GM18867 (cell line): ENCODE measurements at regions not wholly inside any gene's neighbourhood (a gene's known extent, or its start where the extent isn't known, plus 50 kb on each side); places are given as distances from the start of the nearest gene placed in this dataset.
"Not testable (repeated sequence)": the region's sequence is repeated elsewhere in the genome, so short reads cannot be mapped to it uniquely, and the experiment has no call there.

ENCODE experiments used
- ATAC-seq: cut with Tn5 transposase; IDR thresholded peaks from one replicate; pipeline ENCODE4 v1.9.1; 2021; ENCODE audit warnings: mild to moderate bottlenecking, moderate library complexity; ENCODE audit not compliant: unreplicated experiment

GRCh38 chr11:42412590-42412989 is 899.2 kb upstream of the API5 start:
- ATAC-seq: no peak

GRCh38 chr11:42417691-42418090 is 894.1 kb upstream of the API5 start:
- no peak for ATAC-seq

GRCh38 chr11:42422090-42422489 is 889.7 kb upstream of the API5 start:
- no peak for ATAC-seq

GRCh38 chr11:42434911-42435310 is 876.9 kb upstream of the API5 start:
- not testable (repeated sequence) for ATAC-seq

- ATAC-seq: no peak
These were observed 867.4 kb upstream of the API5 start for GRCh38 chr11:42444406-42444805.

- ATAC-seq: no peak
These were observed 849.1 kb upstream of the API5 start for GRCh38 chr11:42462558-42463310.

- ATAC-seq: no peak
These were observed 846.2 kb upstream of the API5 start for GRCh38 chr11:42465623-42466022.

- ATAC-seq: no peak
These were observed 838.7 kb upstream of the API5 start for GRCh38 chr11:42473106-42473505.

- no peak for ATAC-seq
These were observed 829.0 kb upstream of the API5 start for GRCh38 chr11:42482822-42483221.

GRCh38 chr11:42490506-42490905 is 821.3 kb upstream of the API5 start:
- ATAC-seq: no peak

- ATAC-seq: no peak
These were observed 817.3 kb upstream of the API5 start for GRCh38 chr11:42494459-42494858.

GRCh38 chr11:42498971-42499370 is 812.8 kb upstream of the API5 start:
- ATAC-seq: no peak

GRCh38 chr11:42502151-42502550 is 809.6 kb upstream of the API5 start:
- ATAC-seq: no peak

- ATAC-seq: no peak
These were observed 789.8 kb upstream of the API5 start for GRCh38 chr11:42521994-42522393.

GRCh38 chr11:42524534-42525227 is 787.1 kb upstream of the API5 start:
- ATAC-seq: peak; percentile 98

GRCh38 chr11:42526426-42526825 is 785.4 kb upstream of the API5 start:
- ATAC-seq: no peak

GRCh38 chr11:42528471-42528870 is 783.3 kb upstream of the API5 start:
- no peak for ATAC-seq

GRCh38 chr11:42528911-42529310 is 782.9 kb upstream of the API5 start:
- ATAC-seq: no peak

- no peak for ATAC-seq
These were observed 775.0 kb upstream of the API5 start for GRCh38 chr11:42536611-42537360.

GRCh38 chr11:42542336-42542735 is 769.5 kb upstream of the API5 start:
- no peak for ATAC-seq

- ATAC-seq: no peak
These were observed 767.9 kb upstream of the API5 start for GRCh38 chr11:42543844-42544419.
